Hippocampal formation (tissue), 2 donors: ENCODE measurements at regions not wholly inside any gene's neighbourhood (a gene's known extent, or its start where the extent isn't known, plus 50 kb on each side); places are given as distances from the start of the nearest gene placed in this dataset.
"Not testable (repeated sequence)": the region's sequence is repeated elsewhere in the genome, so short reads cannot be mapped to it uniquely, and the experiment has no call there.

Experiments
- DNase-seq, 2 donors: peaks; one replicate each; lab custom pipeline; 2025; lab: John Stamatoyannopoulos, UW

DNA sequence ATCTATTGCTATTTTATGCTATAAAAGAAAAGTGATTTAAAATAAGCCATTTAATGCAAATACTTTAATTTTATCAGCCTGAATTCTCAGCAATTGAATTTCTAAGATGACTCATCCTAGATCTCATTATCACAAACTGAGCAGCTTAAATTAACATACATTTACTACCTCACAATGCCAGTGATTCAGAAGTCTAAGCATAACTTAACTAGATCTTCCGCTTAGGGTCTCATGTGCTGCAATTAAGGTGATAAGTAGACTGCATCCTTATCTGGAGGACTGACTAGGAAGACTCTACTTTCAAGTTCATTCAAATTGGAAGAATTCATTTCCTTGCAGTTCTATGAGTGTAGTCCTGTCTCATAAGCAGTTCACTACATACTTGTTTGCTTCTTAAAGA, 286.6 kb downstream of the COL11A1 start:
- DNase-seq = no peak

DNA sequence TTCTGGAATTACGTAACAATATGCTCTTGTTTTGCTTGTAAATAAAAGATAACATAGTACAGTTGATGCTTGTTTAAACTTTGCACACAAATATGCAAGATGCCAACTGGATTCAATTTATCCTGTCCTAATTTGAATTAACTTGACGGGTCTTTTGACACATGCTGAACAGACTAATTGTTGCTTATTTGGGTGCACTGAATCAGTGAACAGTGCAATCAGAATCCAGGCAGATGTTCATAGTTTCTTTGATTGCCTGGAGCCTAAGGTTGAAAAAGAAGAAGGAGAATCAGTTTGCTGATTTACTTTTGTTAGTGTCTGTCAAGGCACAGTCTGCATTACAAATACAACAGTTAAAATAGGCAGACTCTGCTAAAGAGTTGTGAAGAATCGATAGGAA, 307.9 kb downstream of the COL11A1 start:
- DNase-seq = no peak

DNA sequence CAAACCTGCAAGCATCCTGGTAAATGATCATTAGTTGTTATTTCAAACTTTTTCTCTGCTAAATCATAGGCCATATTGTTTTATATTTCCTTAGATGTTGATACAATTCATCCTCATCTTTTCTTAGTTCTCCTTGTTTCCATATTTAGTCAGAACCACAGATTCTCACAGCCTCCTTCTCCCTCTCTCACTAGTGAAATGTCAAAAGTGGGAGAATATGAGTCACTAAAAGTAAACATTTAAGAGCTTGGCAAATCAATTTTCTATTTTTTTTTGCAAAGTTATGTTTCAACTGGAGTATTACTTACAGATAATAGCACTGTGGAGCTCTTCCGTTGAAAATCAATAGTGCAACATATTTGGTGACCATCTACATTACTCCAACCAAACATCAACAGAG, 308.8 kb downstream of the COL11A1 start:
- DNase-seq = no peak

DNA sequence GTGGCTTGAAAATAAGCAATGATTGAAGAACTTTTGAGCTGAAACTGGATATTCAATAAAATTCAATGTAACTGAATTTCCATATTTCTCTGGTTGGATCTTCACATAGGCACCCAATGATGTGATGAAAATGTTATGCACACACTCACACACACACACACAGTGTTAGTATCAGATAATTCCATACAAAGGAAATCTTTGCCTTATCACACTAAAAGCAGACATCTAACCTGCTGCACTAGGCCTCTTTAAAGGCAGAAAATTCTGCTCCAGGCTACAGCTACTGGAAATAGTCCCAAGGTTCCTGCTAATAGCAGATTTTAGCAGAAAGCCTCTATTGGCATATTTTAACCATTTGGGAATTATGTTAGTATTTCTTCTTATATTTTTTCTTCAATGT, 309.6 kb downstream of the COL11A1 start:
- no peak for DNase-seq

DNA sequence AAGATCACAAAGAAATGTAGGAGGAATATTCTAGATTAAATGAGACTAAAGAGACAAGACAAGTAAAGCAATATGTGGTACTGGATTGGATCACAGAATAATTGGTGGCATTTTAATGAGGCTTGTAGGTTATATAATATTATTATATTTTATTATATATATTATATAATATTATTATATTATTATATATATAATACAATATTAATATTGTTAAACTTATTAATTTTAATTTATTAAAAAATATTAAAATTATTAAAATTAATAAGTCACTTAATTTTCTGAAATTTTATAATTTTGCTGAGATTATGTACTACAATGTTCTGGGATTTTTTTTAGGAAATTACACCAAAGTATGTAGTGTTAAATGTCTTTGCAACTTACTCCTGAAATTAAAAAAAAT, 311.9 kb downstream of the COL11A1 start:
- no peak for DNase-seq

DNA sequence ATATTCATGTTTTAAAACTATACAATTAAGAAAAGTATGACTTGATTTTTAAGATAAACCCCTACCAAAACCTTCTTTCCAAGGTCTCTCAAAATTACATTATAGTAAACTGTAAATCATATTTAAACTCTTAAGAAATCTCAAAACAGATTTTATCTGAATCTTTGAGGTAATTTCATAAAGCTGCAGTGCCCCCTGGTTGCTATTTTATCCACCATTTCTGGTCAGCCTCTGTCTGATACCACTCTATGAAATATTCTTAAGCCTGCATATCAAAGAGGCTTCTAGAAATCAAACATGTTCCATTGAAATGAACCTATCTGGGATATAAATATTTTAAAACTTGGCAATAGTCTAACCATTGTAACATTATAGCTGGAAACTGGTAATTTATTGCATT, 317.3 kb downstream of the COL11A1 start:
- DNase-seq = no peak

DNA sequence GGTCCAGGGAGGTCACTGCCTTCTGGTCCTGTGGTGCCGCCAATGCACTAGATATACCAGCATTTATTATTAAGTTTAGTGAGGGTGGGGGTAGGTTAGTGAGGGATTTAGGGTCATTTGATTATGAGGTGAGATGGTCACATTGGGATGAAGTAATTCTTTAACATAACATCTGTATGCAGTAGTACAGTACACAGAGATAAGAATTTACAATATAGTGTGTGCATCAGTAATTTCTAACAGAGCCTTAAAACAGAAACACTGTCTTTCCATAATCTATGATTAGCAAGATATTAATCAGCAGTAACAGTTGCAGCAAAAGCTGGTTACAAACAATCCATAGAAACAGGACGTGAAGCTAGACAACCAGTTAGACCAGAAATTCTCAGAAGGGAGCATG, 318.4 kb downstream of the COL11A1 start:
- DNase-seq = not testable (repeated sequence)

DNA sequence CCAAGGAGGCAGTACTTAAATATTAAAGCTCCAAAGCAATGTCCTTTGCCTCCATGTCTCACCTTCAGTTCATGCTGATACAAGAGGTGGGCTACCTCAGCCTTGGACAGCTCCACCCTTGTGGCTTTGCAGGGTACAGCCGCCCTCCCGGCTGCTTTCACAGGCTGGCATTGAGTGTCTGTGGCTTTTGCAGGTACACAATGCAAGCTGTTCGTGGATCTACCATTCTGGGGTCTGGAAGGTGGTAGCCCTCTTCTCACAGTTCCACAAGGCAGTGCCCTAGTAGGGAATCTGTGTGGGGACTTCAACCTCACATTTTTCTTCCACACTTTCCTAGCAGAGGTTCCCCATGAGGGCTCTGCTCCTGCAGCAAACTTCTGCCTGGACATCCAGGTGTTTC, 324.8 kb downstream of the COL11A1 start:
- DNase-seq = no peak

DNA sequence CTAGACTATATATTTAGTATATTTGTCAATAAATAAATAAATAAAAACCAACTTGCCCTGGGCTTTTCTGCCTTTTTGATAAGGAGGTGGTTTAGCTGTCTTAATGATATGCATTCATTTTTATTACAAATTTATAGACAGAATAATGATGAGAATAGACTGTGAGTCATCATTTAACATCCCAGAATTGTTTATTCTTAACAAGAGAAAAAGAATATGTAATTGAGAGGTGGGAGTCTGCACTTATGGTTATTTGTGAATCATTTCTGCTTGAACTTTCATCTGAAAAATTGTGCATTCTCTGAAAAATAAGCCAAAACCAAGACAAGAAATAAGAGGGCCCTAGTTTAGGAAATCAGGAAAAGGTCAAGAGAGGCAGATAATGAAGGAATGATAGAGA, 326.2 kb downstream of the COL11A1 start:
- DNase-seq = no peak

DNA sequence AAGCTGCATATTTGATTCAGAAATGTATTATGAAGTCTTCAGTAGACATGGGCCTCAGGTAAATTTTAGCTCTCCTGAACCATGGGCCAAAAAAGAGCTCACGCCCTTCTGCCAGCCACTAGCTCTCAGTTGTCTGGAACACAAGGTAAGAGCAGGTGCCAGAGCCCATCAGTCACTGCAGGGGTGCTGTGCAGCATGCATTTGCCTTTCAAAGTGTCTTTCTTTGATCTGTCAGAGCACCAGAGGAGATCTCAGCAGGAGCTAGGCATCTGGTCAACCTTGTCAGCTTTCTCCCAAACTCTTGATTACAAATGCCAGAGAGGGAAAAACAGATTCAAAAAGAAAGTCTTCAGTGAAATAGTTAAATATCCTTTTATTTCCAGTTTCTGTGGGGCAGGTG, 332.3 kb downstream of the COL11A1 start:
- no peak for DNase-seq

DNA sequence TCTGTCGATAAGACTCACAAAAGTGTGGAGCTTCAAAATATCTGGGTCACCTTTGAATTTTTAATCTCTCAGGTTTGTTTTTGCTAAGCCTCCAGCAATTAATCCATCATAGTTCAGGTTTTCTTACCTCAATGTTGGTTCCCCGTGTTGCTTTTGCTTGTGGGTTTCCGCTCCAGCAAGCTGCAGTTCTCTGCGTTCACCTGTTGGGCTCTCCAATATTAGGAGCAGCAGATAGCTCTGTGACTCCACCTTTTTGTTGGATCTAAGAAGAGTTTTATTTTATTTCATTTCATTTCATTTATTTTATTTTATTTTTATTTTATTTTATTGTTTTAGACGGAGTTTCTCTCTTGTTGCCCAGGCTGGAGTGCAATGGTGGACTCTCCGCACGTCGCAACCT, 335.5 kb downstream of the COL11A1 start:
- DNase-seq = no peak

DNA sequence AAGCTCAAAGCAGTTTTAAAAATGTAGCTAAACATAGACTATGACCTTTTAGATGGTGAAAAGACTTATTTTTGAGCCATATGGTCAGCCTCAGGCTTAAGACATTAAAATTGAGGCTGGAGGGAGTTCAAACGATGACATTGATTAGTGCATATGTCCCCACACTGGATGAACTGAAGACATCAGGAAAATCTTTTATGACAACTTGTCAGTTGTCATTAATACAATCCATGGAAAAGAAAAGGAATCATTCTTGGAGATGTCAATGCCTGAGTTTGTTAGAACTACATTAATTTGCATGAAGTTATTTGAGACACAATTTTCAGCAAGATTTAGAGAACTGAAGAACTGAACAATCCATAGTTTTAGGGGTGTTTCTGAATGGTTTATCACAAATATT, 349.9 kb downstream of the COL11A1 start:
- DNase-seq = no peak

DNA sequence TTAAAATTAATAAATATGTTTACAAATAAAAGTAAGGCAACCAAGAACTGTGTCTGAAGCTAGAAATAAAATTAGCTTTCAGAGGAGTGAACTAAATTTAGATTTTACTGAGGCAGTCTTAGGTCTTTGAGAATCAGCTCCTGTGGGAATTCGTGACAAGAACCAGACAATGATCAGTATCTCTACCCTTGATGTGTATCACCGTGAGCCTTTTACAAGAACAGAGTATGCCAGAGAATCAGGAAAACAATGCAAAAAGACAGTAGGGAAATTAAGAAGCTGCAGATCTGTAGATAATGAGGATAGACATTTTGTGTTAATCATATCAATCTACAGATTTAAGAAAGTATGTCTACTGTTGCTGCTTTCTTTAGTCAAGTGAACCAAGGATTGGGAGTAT, 351.0 kb downstream of the COL11A1 start:
- no peak for DNase-seq

DNA sequence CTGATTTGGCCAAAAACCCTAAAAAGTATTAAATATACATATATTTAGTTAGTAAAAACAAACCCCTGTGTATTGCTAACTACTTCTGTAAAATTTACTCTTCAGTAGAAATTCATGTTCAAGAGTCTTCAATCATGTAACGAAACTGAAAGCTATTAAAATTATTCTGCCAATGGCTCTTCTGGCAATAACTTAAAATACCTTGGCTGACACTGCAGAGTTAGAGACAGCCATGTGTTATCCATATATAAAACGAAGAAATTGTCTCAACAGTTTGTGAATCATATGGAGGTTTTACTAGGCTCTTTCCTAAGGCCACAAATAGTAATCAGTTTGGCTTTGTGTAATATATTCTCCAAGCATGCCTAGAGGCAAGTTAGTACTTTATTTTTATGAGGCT, 357.2 kb downstream of the COL11A1 start:
- no peak for DNase-seq

DNA sequence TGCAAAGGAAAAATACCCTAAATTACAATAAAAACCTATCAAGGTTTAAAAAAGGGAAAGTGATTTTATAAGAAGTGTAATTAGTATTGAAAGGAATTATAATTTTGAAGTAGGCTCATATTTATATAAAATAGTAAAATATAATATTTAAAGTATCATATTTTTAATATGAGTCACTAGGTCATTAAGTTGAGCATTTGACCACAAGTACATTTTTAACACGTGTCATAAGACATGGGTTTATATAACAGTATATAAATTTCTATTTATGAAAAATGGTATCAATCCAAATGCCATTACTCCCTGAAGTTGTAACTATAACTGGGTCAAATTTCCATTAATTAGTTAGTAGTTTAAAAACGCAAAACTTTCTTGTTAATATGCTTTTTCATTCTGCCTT, 365.9 kb downstream of the COL11A1 start:
- DNase-seq = no peak

DNA sequence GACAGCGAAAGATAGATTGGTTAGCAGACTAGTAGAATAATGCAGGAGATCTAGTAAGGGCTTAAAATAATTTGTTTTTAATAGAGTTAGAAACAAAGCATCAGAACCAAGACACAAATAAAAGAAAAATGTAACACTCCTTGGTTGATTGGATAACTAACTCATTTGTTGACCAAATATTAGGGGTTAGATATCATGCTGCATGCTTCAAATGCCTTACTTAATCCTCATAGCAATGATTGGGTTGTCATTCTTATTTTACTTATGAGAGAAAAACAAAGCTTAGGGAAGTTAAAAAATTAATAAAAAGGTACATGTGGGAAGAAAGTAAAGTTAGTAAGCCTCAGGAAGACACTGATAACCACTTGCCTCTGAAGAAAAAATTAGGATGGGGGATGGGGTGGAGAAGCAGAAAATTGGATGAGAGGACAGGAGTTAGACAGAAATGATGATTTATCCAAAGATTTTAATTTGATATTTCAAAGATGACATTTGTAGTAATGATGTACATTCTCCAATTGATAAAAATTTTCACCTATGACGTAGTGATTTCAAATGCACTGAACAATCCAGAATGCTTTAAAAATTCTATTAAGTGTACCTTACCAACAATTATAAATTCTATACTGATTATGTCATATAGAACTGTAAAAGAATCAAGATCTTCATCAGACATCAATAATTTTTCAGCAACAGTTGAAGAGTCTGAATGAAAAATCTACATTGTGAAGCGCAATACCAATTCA, 374.7 kb downstream of the COL11A1 start:
- no peak for DNase-seq

DNA sequence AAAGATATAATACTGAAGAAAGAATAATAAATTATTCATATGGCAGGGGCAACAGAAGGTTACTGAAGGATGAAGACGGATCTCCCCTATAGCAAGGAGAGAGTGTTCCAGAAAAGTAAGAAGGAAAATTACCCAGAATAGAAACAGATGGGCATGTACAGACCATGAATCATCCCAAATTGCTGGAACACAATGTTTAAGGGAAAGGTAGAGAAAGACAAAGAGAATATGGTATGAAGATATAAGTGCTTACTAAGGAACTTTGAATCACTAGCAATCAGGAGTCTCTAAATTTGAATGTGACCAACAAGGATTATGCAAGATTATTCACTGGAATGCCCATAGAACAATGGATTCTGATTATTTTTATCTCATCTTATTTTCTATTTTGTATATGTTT, 375.4 kb downstream of the COL11A1 start:
- DNase-seq = no peak

DNA sequence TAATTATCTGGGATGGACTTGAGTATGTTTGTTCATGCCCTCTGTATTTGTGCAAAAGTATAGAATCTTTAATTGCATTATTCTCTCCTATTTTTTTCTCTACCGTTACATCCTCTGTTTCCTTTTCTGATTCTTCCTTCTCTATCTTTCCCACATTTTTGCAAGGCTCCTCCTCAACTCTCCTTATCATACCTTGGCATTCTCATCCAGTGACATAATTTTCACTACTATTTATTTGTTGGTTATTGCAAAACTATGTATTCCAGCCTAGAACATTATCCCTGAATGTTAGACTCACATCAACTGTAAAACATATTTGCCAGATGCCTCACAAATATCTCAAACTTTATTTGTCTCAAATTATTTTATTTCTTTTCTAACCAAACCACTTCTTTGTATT, 381.9 kb downstream of the COL11A1 start:
- DNase-seq = no peak

DNA sequence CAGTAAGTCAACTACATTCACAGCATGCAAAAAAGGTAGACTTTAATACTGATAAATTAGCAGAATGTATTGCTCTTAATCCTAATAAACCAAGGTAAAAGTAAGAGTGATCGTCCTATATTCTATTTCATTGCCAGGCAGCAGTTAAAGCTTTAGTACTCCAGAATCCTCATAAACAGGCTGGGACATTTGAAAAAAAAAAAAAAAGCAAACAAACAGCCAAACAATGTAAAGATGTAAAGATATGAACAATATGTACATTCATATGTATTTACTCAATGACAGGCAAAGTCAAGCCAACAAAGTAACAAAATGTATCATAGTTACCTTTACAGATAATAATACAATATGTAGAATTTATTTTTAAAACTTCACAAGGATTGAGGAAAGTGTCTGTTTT, 383.6 kb downstream of the COL11A1 start:
- DNase-seq = no peak

DNA sequence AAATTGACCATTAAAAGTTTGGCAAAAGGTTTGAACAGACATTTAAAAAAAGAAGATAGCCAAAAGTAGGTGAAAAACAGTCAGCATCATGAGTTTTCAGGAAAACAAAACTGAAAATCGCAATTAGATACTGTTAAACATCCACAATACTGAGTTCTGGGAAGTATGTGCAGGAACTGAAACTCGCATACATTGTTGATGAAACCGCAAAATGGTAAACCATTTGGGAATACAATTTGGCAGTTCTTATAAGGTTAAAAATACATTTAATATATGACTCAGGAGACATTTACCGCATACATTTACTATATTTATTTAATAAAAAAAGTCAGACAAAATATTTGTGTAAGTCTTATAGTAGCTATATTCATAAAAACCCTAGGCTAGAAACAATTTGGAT, 393.2 kb downstream of the COL11A1 start:
- no peak for DNase-seq

DNA sequence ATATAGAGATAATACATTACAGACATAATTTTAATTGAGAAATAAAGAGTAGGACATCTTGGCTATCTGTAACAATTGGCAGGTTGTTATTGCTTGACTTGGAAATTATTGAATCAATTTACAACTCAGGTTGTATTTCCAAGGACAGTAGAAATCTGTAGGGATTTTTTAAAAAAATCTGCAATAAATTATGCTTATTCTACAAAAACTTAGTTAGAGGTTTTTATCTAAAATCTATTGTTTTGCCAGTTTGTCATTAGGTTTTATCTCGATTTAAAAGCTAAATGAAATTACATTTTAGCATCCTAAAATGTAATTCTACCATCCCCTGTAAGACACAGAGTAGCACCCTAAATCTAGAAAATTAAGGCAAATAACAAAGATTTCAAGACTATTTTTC, 408.8 kb downstream of the COL11A1 start:
- DNase-seq = no peak

DNA sequence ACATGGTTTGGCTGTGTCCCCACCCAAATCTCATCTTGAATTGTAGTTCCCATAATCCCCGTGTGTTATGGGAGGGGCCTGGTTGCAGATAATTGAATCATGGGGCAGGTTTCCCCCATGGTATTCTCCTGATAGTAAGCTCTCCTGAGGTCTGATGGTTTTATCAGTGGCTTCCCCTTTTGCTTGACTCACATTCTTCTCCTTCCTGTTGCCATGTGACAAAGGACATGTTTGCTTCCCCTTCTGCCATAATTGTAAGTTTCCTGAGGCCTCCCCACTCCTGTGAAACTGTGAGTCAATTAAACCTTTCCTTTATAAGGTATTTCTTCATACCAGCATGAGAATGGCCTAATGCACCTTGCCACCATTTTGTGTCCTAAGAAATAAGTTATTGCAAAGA, 415.0 kb downstream of the COL11A1 start:
- DNase-seq = no peak

DNA sequence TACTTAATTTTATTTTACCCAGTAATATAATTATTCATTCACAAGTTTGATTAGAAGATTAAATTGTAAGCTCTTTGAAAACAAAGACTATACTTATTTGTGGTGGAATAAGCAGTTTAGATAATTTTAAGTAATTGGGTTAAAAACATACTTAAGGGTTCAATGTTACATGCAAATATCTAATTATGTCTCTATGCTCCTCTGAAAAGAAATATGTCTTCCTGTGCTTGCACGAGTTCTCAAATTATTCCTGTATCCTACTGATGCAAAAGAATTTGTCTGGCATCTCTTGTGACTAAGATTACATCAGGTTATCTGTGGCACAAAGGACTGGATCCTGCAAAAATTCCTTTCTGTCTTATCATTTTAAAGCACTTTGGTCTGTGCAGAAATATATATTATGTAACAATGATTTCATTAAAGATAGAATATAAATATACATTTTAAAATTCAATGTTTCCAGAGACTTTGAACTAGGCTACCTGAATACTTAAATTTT, 416.7 kb downstream of the COL11A1 start:
- no peak for DNase-seq

DNA sequence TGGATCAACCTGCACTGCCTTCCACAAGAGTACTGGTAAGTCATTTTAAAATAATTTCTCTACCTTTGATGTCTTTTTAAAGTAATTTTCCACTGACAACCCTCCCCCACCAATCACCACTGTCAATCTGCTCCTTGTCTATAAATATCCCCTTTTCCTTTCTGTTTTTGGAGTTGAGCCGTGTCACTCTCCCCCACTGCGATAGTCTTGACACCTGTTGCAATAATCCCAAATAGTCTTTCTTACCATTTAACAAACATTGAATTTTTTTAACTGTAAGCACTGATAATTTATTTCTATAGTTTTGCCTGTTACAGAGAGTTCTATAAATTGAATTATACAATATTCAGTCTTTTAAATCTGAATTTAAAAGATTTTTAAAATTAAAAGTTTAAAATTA, 420.9 kb downstream of the COL11A1 start:
- no peak for DNase-seq
